ENCODE measurements at regions not wholly inside any gene's neighbourhood (a gene's known extent, or its start where the extent isn't known, plus 50 kb on each side); places are given as distances from the start of the nearest gene placed in this dataset.
"Not testable (repeated sequence)": the region's sequence is repeated elsewhere in the genome, so short reads cannot be mapped to it uniquely, and the experiment has no call there.

DNA sequence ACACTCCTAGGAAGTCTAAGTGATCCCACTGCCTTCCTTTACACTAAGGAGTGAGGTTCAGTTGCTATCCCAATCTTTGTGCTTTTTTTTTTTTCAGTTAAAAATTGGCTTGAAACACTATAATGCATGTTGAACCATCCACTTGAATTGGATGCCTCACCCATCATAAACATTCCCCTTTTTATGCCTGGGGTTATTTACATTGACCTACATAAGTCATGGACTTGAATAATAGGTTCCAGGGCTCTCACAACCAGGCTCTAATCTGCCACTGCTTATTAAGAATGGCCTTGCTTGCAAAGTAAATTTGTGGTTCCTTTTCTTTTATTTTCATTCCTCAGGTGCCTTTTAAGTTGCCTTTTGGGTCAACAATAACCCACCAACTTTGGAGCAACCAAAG, 236.1 kb upstream of the MEIS1 start:
- DNase-seq (ENCODE audit: extremely low spot score): no peak
- POLR2A ChIA-PET: no interaction called here
- TF ChIP-seq, protein P1, sequence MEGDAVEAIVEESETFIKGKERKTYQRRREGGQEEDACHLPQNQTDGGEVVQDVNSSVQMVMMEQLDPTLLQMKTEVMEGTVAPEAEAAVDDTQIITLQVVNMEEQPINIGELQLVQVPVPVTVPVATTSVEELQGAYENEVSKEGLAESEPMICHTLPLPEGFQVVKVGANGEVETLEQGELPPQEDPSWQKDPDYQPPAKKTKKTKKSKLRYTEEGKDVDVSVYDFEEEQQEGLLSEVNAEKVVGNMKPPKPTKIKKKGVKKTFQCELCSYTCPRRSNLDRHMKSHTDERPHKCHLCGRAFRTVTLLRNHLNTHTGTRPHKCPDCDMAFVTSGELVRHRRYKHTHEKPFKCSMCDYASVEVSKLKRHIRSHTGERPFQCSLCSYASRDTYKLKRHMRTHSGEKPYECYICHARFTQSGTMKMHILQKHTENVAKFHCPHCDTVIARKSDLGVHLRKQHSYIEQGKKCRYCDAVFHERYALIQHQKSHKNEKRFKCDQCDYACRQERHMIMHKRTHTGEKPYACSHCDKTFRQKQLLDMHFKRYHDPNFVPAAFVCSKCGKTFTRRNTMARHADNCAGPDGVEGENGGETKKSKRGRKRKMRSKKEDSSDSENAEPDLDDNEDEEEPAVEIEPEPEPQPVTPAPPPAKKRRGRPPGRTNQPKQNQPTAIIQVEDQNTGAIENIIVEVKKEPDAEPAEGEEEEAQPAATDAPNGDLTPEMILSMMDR (IDR thresholded peaks at IDR 0.05; ENCODE audit: control extremely low read depth, extremely low read depth, low read depth, missing control alignments): no peak
- CTCF ChIA-PET: no interaction called here

DNA sequence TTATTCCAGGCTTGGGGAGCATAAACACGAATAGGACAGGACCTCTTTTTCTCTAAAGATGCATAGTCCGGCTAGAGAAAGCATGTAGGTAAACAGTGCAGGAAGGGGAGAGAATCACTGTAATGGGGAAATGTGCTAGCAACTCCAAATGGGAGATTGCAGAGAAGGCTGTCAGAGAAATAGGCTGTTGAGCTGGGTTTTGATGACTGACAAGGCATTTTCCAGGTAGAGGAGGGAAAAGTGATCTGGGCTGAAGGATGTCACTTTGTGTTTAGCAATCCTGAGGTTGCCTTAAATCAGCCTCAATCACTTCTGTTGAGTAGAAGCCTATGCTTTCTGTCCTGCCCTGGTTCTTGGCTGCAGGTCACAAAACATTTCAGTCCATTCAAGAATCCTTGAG, 242.0 kb upstream of the MEIS1 start:
- POLR2A ChIA-PET: no interaction called here
- CTCF ChIA-PET: no interaction called here
- no peak for DNase-seq (ENCODE audit: extremely low spot score)
- TF ChIP-seq, protein P1 (IDR thresholded peaks at IDR 0.05; ENCODE audit: control extremely low read depth, extremely low read depth, low read depth, missing control alignments): no peak

GRCh38 chr2:66191311-66191710, 243.6 kb upstream of the MEIS1 start:
- CTCF ChIA-PET: no interaction called here
- TF ChIP-seq, protein P1 (IDR thresholded peaks at IDR 0.05; ENCODE audit: control extremely low read depth, extremely low read depth, low read depth, missing control alignments): no peak
- no peak for DNase-seq (ENCODE audit: extremely low spot score)
- POLR2A ChIA-PET: no interaction called here

DNA sequence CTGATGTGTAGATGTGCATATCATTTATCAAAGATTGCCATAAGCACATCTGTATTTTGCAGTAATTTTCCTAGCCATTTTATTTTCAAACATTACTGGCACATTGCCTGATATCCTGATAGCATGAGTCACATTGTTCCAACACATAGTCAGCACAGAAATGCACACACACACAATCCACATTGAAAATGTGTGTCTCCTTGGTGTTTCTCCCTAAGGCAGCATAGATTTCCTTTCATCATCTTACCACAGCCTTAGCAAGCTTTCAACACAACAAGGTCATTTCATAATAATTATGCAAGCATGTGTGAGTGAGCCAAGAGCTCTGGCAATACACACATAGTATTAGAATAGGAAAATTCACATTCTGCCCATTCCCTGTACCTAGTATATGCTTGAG, 245.4 kb upstream of the MEIS1 start:
- no peak for DNase-seq (ENCODE audit: extremely low spot score)
- TF ChIP-seq, protein P1 (IDR thresholded peaks at IDR 0.05; ENCODE audit: control extremely low read depth, extremely low read depth, low read depth, missing control alignments): no peak
- ChIA-PET POLR2A (no interaction called here), CTCF (no interaction called here)

DNA sequence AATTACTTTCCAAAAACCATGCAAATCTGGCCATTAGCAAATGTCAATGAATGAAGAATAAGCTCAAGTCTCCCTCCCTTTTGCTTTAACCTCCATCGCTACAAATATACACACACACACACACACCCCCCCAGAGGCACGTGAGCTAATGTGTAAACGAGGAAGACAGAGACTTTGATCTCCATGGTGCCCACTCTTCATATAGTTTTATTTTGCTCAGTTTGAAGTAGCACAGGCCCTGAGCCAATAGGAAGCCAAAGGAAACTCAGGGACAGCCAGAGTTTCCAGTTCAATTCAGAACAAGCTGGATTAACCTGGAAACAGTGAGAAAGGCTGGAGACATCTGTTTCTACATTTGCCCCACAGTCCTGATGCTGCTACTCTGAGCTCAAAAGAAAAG, 248.4 kb upstream of the MEIS1 start:
- ChIA-PET CTCF (interaction anchor here (1.1 kb wide), 1 partner anchor 19 kb away, joined by 4 read pairs; no protein-coding TSS in a partner anchor), POLR2A (no interaction called here)
- TF ChIP-seq, protein P1 (IDR thresholded peaks at IDR 0.05; ENCODE audit: control extremely low read depth, extremely low read depth, low read depth, missing control alignments): no peak
- no peak for DNase-seq (ENCODE audit: extremely low spot score)

GRCh38 chr2:66185497-66186054, 249.3 kb upstream of the MEIS1 start:
- CTCF ChIA-PET: interaction anchor here (0.9 to 1.1 kb wide), 2 partner anchors 13 to 20 kb away, joined by 3 to 4 read pairs; no protein-coding TSS in a partner anchor
- POLR2A ChIA-PET: no interaction called here
- TF ChIP-seq, protein P1 (IDR thresholded peaks at IDR 0.05; ENCODE audit: control extremely low read depth, extremely low read depth, low read depth, missing control alignments): no peak
- no peak for DNase-seq (ENCODE audit: extremely low spot score)

DNA sequence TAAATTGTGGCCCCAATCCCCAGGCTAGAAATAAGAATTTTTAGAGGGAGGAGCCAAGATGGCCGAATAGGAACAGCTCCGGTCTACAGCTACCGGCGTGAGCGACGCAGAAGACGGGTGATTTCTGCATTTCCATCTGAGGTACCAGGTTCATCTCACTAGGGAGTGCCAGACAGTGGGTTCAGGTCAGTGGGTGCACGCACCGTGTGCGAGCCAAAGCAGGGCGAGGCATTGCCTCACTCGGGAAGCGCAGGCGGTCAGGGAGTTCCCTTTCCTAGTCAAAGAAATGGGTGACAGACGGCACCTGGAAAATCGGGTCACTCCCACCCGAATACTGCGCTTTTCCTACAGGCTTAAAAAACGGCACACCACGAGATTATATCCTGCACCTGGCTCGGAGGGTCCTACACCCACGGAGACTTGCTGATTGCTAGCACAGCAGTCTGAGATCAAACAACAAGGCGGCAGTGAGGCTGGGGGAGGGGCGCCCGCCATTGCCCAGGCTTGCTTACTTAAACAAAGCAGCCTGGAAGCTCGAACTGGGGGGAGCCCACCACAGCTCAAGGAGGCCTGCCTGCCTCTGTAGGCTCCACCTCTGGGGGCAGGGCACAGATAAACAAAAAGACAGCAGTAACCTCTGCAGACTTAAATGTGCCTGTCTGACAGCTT, 257.7 kb upstream of the MEIS1 start:
- POLR2A ChIA-PET; DNase-seq (ENCODE audit: extremely low spot score); CTCF ChIA-PET: not testable (repeated sequence)

Data from GM10248 (cell line).